ENCODE measurements at regions not wholly inside any gene's neighbourhood (a gene's known extent, or its start where the extent isn't known, plus 50 kb on each side); places are given as distances from the start of the nearest gene placed in this dataset.

- no peak for DNase-seq (ENCODE audit: low read depth, low spot score)
- no peak for ATAC-seq
- no TSS peak for BruUV-seq (replicated peaks)
- ChIA-PET CTCF (no interaction called here), RAD21 (ENCODE audit: low non-redundant PET in 1 of 2, low total read pairs in 2 of 2, uncharacterized antibody in 2 of 2, unreplicated experiment in 2 of 2) (no interaction called here), POLR2A (no interaction called here)
- no peak overlapping the region for H3K9ac ChIP-seq (ENCODE audit: low read length)
- H2AFZ ChIP-seq (ENCODE audit: low read depth, low read length, poor library complexity, severe bottlenecking), result no peak overlapping the region
- H3K79me2 ChIP-seq (ENCODE audit: insufficient read depth, low read length), result no peaks in the 10 kb centered on the region
- no peaks in the 10 kb centered on the region for H4K20me1 ChIP-seq (ENCODE audit: insufficient read depth)
- no peak overlapping the region for H3K4me3 ChIP-seq (replicated peaks in 1 of 2; ENCODE audit: low read depth in 1 of 2, low read length in 2 of 2)
- H3K27me3 ChIP-seq (ENCODE audit: insufficient read depth, low read length), result peaks cover 68% of the 10 kb centered on the region
- no peaks in the 10 kb centered on the region for H3K9me2 ChIP-seq (ENCODE audit: insufficient read depth)
- no peaks in the 10 kb centered on the region for H3K4me1 ChIP-seq (ENCODE audit: control insufficient read depth in 1 of 2, insufficient read depth in 2 of 2, low read length in 2 of 2)
- H3K9me3 ChIP-seq (ENCODE audit: control insufficient read depth in 1 of 2, insufficient read depth in 1 of 2, low read depth in 1 of 2, low read length in 2 of 2), result no peaks in the 10 kb centered on the region
- no peak overlapping the region for H3K27ac ChIP-seq (ENCODE audit: low read depth, low read length)
- intact Hi-C loops (cut with micrococcal nuclease), result no loop called here
- no peak overlapping the region for H3K4me2 ChIP-seq (ENCODE audit: low read length)
- H3K36me3 ChIP-seq (ENCODE audit: control insufficient read depth in 1 of 2, insufficient read depth in 2 of 2, low read length in 2 of 2), result no peaks in the 10 kb centered on the region
- TF ChIP-seq TCF7L2 (IDR thresholded peaks at IDR 0.05; ENCODE audit: borderline replicate concordance, extremely low read depth, insufficient read depth, insufficient read length), result no peak
- no peak for TF ChIP-seq FOSL1 (IDR thresholded peaks at IDR 0.05; ENCODE audit: low read depth)
- TF ChIP-seq ZNF274 (IDR thresholded peaks at IDR 0.05; ENCODE audit: low read depth, low read length), result no peak
- TF ChIP-seq EZH2phosphoT487 (IDR thresholded peaks at IDR 0.05; ENCODE audit: borderline replicate concordance), result no peak
- TF ChIP-seq ATF3 (IDR thresholded peaks at IDR 0.05), result no peak
- no peak for TF ChIP-seq CEBPB (IDR thresholded peaks at IDR 0.05; ENCODE audit: low read depth)
- TF ChIP-seq ZFX (IDR thresholded peaks at IDR 0.05), result no peak
- no peak for TF ChIP-seq EZH2 (IDR thresholded peaks at IDR 0.05)
- TF ChIP-seq SIN3A (IDR thresholded peaks at IDR 0.05; ENCODE audit: low read depth), result no peak
- no peak for TF ChIP-seq SP1 (IDR thresholded peaks at IDR 0.05; ENCODE audit: low read depth)
- TF ChIP-seq YY1 (IDR thresholded peaks at IDR 0.05; ENCODE audit: extremely low read depth, insufficient replicate concordance, low read depth, low read length), result no peak
- no peak for TF ChIP-seq MAX (IDR thresholded peaks at IDR 0.05)
- TF ChIP-seq RAD21 (IDR thresholded peaks at IDR 0.05; ENCODE audit: low read depth), result no peak
- no peak for TF ChIP-seq EGR1 (IDR thresholded peaks at IDR 0.05; ENCODE audit: low read depth)
- TF ChIP-seq CTCF (IDR thresholded peaks at IDR 0.05 in 2 of 3, conservative IDR thresholded peaks at IDR 0.05 in 1 of 3; ENCODE audit: borderline replicate concordance in 1 of 3, insufficient read depth in 1 of 3, low read depth in 2 of 3, low read length in 2 of 3), result no peak
- no peak for TF ChIP-seq POLR2AphosphoS5 (IDR thresholded peaks at IDR 0.05; ENCODE audit: low read depth, low read length)
- TF ChIP-seq POLR2A (IDR thresholded peaks at IDR 0.05; ENCODE audit: borderline replicate concordance, extremely low read depth, insufficient read depth, insufficient read length), result no peak
- TF ChIP-seq SRF (IDR thresholded peaks at IDR 0.05; ENCODE audit: low read depth), result no peak
Observed at GRCh38 chr9:108586471-108587139, 269.2 kb downstream of the ACTL7B start.

Data from HCT116 (cell line).